H1 (cell line): ENCODE measurements at regions not wholly inside any gene's neighbourhood (a gene's known extent, or its start where the extent isn't known, plus 50 kb on each side); places are given as distances from the start of the nearest gene placed in this dataset.

Source experiments
- CTCF ChIA-PET: fragments of 300-600 bp; sonication (Branson Sonifier 250); formaldehyde crosslinking; loops from one replicate; lab custom pipeline; 2021; ENCODE audit not compliant: partially characterized antibody; lab: Charles Lee
- POLR2A ChIA-PET: fragments of 300-600 bp; sonication (Branson Sonifier 250); formaldehyde crosslinking; loops from one replicate; lab custom pipeline; 2021; ENCODE audit warnings: inconsistent platforms; ENCODE audit not compliant: partially characterized antibody; lab: Charles Lee
- DNase-seq, 2 experiments: peaks; one replicate each; pipeline versions ENCODE4 v3.0.0 to v3.0.0-alpha.2; 2010 to 2022; ENCODE audit warnings: low spot score in 2 of 2, low read depth in 1 of 2, mixed read lengths in 1 of 2
- FAIRE-seq: peaks from 2 replicates; lab custom pipeline; 2011; peaks lifted over from hg19 to GRCh38; lab: Jason Lieb, UNC
- H2AFZ ChIP-seq: 2 replicates; pipeline ENCODE4 v1.8.1; 2012; ENCODE audit warnings: low read length, inconsistent platforms
- H2AK5ac ChIP-seq: 2 replicates; pipeline ENCODE4 v1.6.1; 2013; ENCODE audit warnings: low read depth, low read length
- H2BK120ac ChIP-seq: replicated peaks from 2 replicates; pipeline ENCODE3; 2013; ENCODE audit warnings: low read depth, low read length, inconsistent platforms
- H2BK12ac ChIP-seq: 2 replicates; pipeline ENCODE4 v1.6.1; 2013; ENCODE audit warnings: low read depth, low read length
- H2BK15ac ChIP-seq: 2 replicates; pipeline ENCODE4 v1.6.1; 2013; ENCODE audit warnings: low read length
- H2BK20ac ChIP-seq: 2 replicates; pipeline ENCODE4 v1.6.1; 2013; ENCODE audit warnings: low read length
- H2BK5ac ChIP-seq: 2 replicates; pipeline ENCODE4 v1.6.1; 2013; ENCODE audit warnings: low read depth, low read length
- H3K14ac ChIP-seq: 2 replicates; pipeline ENCODE4 v1.6.1; 2013; ENCODE audit warnings: inconsistent platforms; ENCODE audit not compliant: insufficient read length
- H3K18ac ChIP-seq: 2 replicates; pipeline ENCODE4 v1.6.1; 2013; ENCODE audit warnings: low read length; ENCODE audit errors: extremely low read depth
- H3K23ac ChIP-seq: 2 replicates; pipeline ENCODE4 v1.6.1; 2013; ENCODE audit warnings: inconsistent platforms; ENCODE audit not compliant: insufficient read length
- H3K23me2 ChIP-seq: 2 replicates; pipeline ENCODE4 v1.6.1; 2013; ENCODE audit warnings: low read depth, low read length
- H3K27ac ChIP-seq: 2 replicates; pipeline ENCODE4 v1.6.1; 2011; ENCODE audit warnings: low read depth, low read length, inconsistent platforms
- H3K27me3 ChIP-seq, 4 experiments: replicated peaks in 1 of 4; 1 replicate in 1 of 4; 2 replicates in 3 of 4; pipeline versions ENCODE4 v1.6.1 to v1.8.1; 2011 to 2013; ENCODE audit warnings: low read length in 3 of 4, mild to moderate bottlenecking in 3 of 4, inconsistent platforms in 2 of 4, mixed read lengths in 2 of 4, moderate library complexity in 1 of 4; ENCODE audit not compliant: control insufficient read depth in 3 of 4, insufficient read depth in 3 of 4; ENCODE audit errors: extremely low read depth in 1 of 4
- H3K36me3 ChIP-seq, 4 experiments: 2 replicates each; pipeline versions ENCODE4 v1.6.1 to v1.8.1; 2011 to 2013; ENCODE audit warnings: mild to moderate bottlenecking in 4 of 4, low read length in 3 of 4, moderate library complexity in 2 of 4, control low read depth in 1 of 4, inconsistent platforms in 1 of 4; ENCODE audit not compliant: insufficient read depth in 4 of 4, control insufficient read depth in 2 of 4
- H3K4ac ChIP-seq: replicated peaks from 2 replicates; pipeline ENCODE3; 2013; ENCODE audit warnings: low read length, low read depth, mixed read lengths, inconsistent platforms; ENCODE audit not compliant: insufficient read length
- H3K4me1 ChIP-seq, 4 experiments: replicated peaks in 1 of 4; 1 replicate in 1 of 4; 2 replicates in 3 of 4; pipeline versions ENCODE4 v1.6.1 to v1.8.1; 2011 to 2013; ENCODE audit warnings: low read length in 3 of 4, inconsistent platforms in 2 of 4, mixed read lengths in 1 of 4; ENCODE audit not compliant: insufficient read depth in 4 of 4, control insufficient read depth in 3 of 4
- H3K4me2 ChIP-seq, 2 experiments: 2 replicates each; pipeline versions ENCODE4 v1.6.1 to v1.8.1; 2011 to 2013; ENCODE audit warnings: low read depth in 2 of 2, low read length in 2 of 2, control low read depth in 1 of 2, inconsistent platforms in 1 of 2, mild to moderate bottlenecking in 1 of 2; ENCODE audit not compliant: insufficient read depth in 1 of 2
- H3K4me3 ChIP-seq, 4 experiments: fragments of 200-600, 300-600 bp in 1 of 4; sonication (generic), shearing (Covaris generic), sonication (Bioruptor Twin) in 1 of 4; 2 replicates each; pipeline versions ENCODE4 v1.5.1 to v1.8.1; 2011 to 2016; ENCODE audit warnings: low read length in 4 of 4, low read depth in 3 of 4, control low read depth in 2 of 4, inconsistent platforms in 2 of 4, mild to moderate bottlenecking in 2 of 4, mixed read lengths in 1 of 4, moderate library complexity in 1 of 4; ENCODE audit not compliant: insufficient read depth in 2 of 4; ENCODE audit errors: extremely low read depth in 1 of 4
- H3K56ac ChIP-seq: replicated peaks from 2 replicates; pipeline ENCODE3; 2013; ENCODE audit warnings: low read depth, mild to moderate bottlenecking, mixed read lengths, low read length, inconsistent platforms; ENCODE audit not compliant: insufficient read length
- H3K79me1 ChIP-seq: 2 replicates; pipeline ENCODE4 v1.6.1; 2013; ENCODE audit warnings: low read depth, low read length, control low read depth
- H3K79me2 ChIP-seq, 2 experiments: 2 replicates each; pipeline versions ENCODE4 v1.6.1 to v1.8.1; 2012 to 2013; ENCODE audit warnings: low read length in 2 of 2, mild to moderate bottlenecking in 2 of 2, inconsistent platforms in 1 of 2; ENCODE audit not compliant: insufficient read depth in 2 of 2, control insufficient read depth in 1 of 2
- H3K9ac ChIP-seq, 4 experiments: replicated peaks in 1 of 4; 1 replicate in 1 of 4; 2 replicates in 3 of 4; pipeline versions ENCODE4 v1.6.1 to v1.8.1; 2011 to 2013; ENCODE audit warnings: low read depth in 3 of 4, low read length in 3 of 4, control low read depth in 2 of 4, mild to moderate bottlenecking in 2 of 4, moderate library complexity in 2 of 4, inconsistent platforms in 1 of 4; ENCODE audit errors: extremely low read depth in 1 of 4
- H3K9me3 ChIP-seq, 2 experiments: 2 replicates each; pipeline versions ENCODE4 v1.6.1 to v1.8.1; 2012 to 2013; ENCODE audit warnings: mild to moderate bottlenecking in 2 of 2, moderate library complexity in 2 of 2, control low read depth in 1 of 2, inconsistent platforms in 1 of 2, low read depth in 1 of 2, low read length in 1 of 2, mixed read lengths in 1 of 2; ENCODE audit not compliant: insufficient read depth in 2 of 2
- H4K20me1 ChIP-seq, 2 experiments: replicated peaks in 1 of 2; 2 replicates each; pipeline versions ENCODE3 to v1.8.1; 2011 to 2013; ENCODE audit warnings: inconsistent platforms in 2 of 2, low read length in 2 of 2, mild to moderate bottlenecking in 1 of 2; ENCODE audit not compliant: insufficient read depth in 2 of 2, control insufficient read depth in 1 of 2
- H4K5ac ChIP-seq: 2 replicates; pipeline ENCODE4 v1.6.1; 2013; ENCODE audit warnings: low read length, low read depth, mixed read lengths, inconsistent platforms; ENCODE audit not compliant: insufficient read length
- H4K8ac ChIP-seq: 2 replicates; pipeline ENCODE4 v1.8.0; 2013; ENCODE audit warnings: mild to moderate bottlenecking, moderate library complexity, low read length, inconsistent platforms; ENCODE audit not compliant: insufficient read depth; ENCODE audit errors: extremely low read depth
- H4K91ac ChIP-seq: replicated peaks from 2 replicates; pipeline ENCODE3; 2013; ENCODE audit warnings: low read length, mixed read lengths, inconsistent platforms; ENCODE audit not compliant: insufficient read length
- ASH2L ChIP-seq: fragments of 200-600, 300-600 bp; sonication (generic); IDR thresholded peaks from one replicate; pipeline ENCODE4 v1.7.1; 2017; ENCODE audit warnings: low read length
- BCL11A ChIP-seq, 2 experiments: IDR thresholded peaks; one replicate each; pipeline ENCODE4 v1.6.1; 2011; ENCODE audit warnings: low read depth in 2 of 2, low read length in 2 of 2, mild to moderate bottlenecking in 2 of 2
- EP300 ChIP-seq, 2 experiments: IDR thresholded peaks; 1 replicate in 1 of 2; 2 replicates in 1 of 2; pipeline ENCODE4 v1.6.1; 2011 to 2012; ENCODE audit warnings: low read depth in 2 of 2, low read length in 2 of 2, mild to moderate bottlenecking in 2 of 2, borderline replicate concordance in 1 of 2, inconsistent platforms in 1 of 2, moderate library complexity in 1 of 2
- GTF2F1 ChIP-seq: IDR thresholded peaks from 2 replicates; pipeline ENCODE4 v1.6.1; 2012; ENCODE audit warnings: low read depth, low read length, improper control_type of control experiment, borderline replicate concordance
- HDAC2 ChIP-seq, 2 experiments: fragments of 300-600 bp in 1 of 2; sonication (generic) in 1 of 2; IDR thresholded peaks; 2 replicates each; pipeline ENCODE4 v1.6.1; 2011 to 2012; ENCODE audit warnings: low read depth in 2 of 2, low read length in 2 of 2, mild to moderate bottlenecking in 2 of 2, moderate library complexity in 2 of 2, borderline replicate concordance in 1 of 2, inconsistent platforms in 1 of 2
- KDM4A ChIP-seq: IDR thresholded peaks from one replicate; pipeline ENCODE4 v1.7.1; 2012; ENCODE audit warnings: low read depth, mild to moderate bottlenecking, moderate library complexity, low read length, inconsistent platforms; ENCODE audit not compliant: severe bottlenecking
- POU5F1 ChIP-seq: IDR thresholded peaks from 2 replicates; pipeline ENCODE4 v1.6.1; 2011; ENCODE audit warnings: low read depth, mild to moderate bottlenecking, low read length, moderate library complexity
- SP4 ChIP-seq: IDR thresholded peaks from 2 replicates; pipeline ENCODE4 v1.6.1; 2012; ENCODE audit warnings: low read length, inconsistent platforms
- TBP ChIP-seq: IDR thresholded peaks from 2 replicates; pipeline ENCODE4 v1.6.1; 2011; ENCODE audit warnings: low read depth, low read length, improper control_type of control experiment
- WGBS, 2 experiments: shearing (Covaris generic) in 1 of 2; methylation state at CpG; one replicate each; pipeline versions ENCODE4 v1.1.6 to v1.1.7; 2013 to 2015; ENCODE audit warnings: low lambda C conversion rate in 2 of 2, mixed read lengths in 2 of 2, inconsistent platforms in 1 of 2, low coverage in 1 of 2, missing lambda C conversion rate in 1 of 2; ENCODE audit not compliant: insufficient replicate concordance in 2 of 2, insufficient coverage in 1 of 2, insufficient read length in 1 of 2; ENCODE audit errors: extremely low coverage in 1 of 2, missing lambda C conversion rate in 1 of 2; 5-methylcytosine and 5-hydroxymethylcytosine counted together

DNA sequence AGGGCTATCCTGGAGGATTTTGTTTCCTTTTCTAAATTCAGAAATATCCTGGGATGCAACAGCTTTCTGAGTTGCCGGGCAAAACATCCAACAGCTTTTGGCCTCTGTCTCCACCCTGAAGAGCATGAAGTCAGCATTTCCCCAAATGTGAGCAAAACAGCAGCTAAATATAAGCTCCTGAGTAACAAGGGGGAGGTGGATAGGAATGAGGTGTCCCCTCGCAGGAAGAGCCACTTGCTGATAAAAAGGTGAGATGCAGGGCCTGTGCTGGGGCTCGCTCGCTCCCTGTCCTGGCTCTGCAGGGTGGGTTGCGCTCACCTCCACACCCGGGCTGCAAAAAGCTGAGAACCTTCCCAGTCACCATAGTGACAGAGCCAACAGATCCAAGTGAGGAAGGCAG is 264.3 kb downstream of the ZEB1 start:
- 77% methylated on average over 6 of the region's 6 CpGs; no CpG with 5 or more reads in 1 of the 2 experiments for WGBS, 2 experiments
- Histone ChIP-seq H2AFZ (peak overlapping the region; percentile 13; the same call in 1 of the 2 replicates), H3K14ac (no peak overlapping the region), H3K56ac (no peak overlapping the region), H3K79me2 (no peaks in the 10 kb centered on the region), H3K18ac (no peak overlapping the region), H3K4ac (no peak overlapping the region), H2BK120ac (no peak overlapping the region), H2BK12ac (no peak overlapping the region), H3K27ac (no peak overlapping the region), H3K4me2 (no peak overlapping the region), H4K20me1 (no peaks in the 10 kb centered on the region), H3K79me1 (no peaks in the 10 kb centered on the region), H3K4me1 (peaks cover 0 to 10% (median 2%) of the 10 kb centered on the region in 4 experiments; a peak in 2 of 7 replicates), H2BK15ac (no peak overlapping the region), H3K36me3 (no peaks in the 10 kb centered on the region), H3K23me2 (no peaks in the 10 kb centered on the region), H3K9me3 (no peaks in the 10 kb centered on the region; a peak in 1 of 4 replicates), H2AK5ac (no peak overlapping the region), H3K27me3 (no peaks in the 10 kb centered on the region), H3K4me3 (no peak overlapping the region), H2BK5ac (no peak overlapping the region), H2BK20ac (no peak overlapping the region), H4K91ac (no peak overlapping the region), H3K9ac (no peak overlapping the region), H3K23ac (no peak overlapping the region), H4K5ac (no peak overlapping the region), H4K8ac (no peak overlapping the region)
- FAIRE-seq: no peak
- DNase-seq: no peak
- ChIA-PET CTCF (interaction anchor here (1.0 to 1.6 kb wide), 3 partner anchors 12 to 16 kb away, joined by 3 to 5 read pairs (median 3); no protein-coding TSS in a partner anchor), POLR2A (interaction anchor here (0.5 kb wide), 1 partner anchor 693 kb away, joined by 5 read pairs; no protein-coding TSS in a partner anchor)
- TF ChIP-seq EP300 (IDR thresholded peaks at IDR 0.05; ENCODE audit: borderline replicate concordance in 1 of 2, low read depth in 2 of 2, low read length in 2 of 2) (no peak), SP4 (no peak), TBP (no peak), GTF2F1 (no peak), POU5F1 (no peak), BCL11A (IDR thresholded peaks at IDR 0.05; ENCODE audit: low read depth in 2 of 2, low read length in 2 of 2) (no peak), HDAC2 (IDR thresholded peaks at IDR 0.05; ENCODE audit: borderline replicate concordance in 1 of 2, low read depth in 2 of 2, low read length in 2 of 2) (no peak), ASH2L (no peak), KDM4A (no peak)
